Neural cell (in vitro differentiated cells): ENCODE measurements at regions not wholly inside any gene's neighbourhood (a gene's known extent, or its start where the extent isn't known, plus 50 kb on each side); places are given as distances from the start of the nearest gene placed in this dataset.

Experiments used
- H2AFZ ChIP-seq: fragments of 200-600, 300-800 bp; sonication (generic), shearing (Covaris generic); 2 replicates; pipeline ENCODE4 v1.6.0; 2014; ENCODE audit warnings: low read depth, mild to moderate bottlenecking, antibody characterized with exemption, low read length, moderate library complexity
- H3F3A ChIP-seq: fragments of 200-600 bp; shearing (Covaris generic); 2 replicates; pipeline ENCODE4 v1.6.1; 2016; ENCODE audit warnings: mild to moderate bottlenecking, moderate library complexity, mixed read lengths, antibody characterized with exemption, low read length; ENCODE audit not compliant: insufficient read depth, poor library complexity, severe bottlenecking
- H3K27ac ChIP-seq: fragments of 200-600, 300-800 bp; sonication (generic), shearing (Covaris generic); 2 replicates; pipeline ENCODE4 v1.5.1; 2014; ENCODE audit warnings: mild to moderate bottlenecking, low read length, moderate library complexity
- H3K27me3 ChIP-seq: fragments of 300-800, 200-600 bp; sonication (generic), shearing (Covaris generic); 2 replicates; pipeline ENCODE4 v1.6.0; 2014; ENCODE audit warnings: mild to moderate bottlenecking, low read depth, low read length, moderate library complexity; ENCODE audit not compliant: insufficient read depth
- H3K36me3 ChIP-seq: fragments of 300-800, 200-600 bp; sonication (generic), shearing (Covaris generic); 2 replicates; pipeline ENCODE4 v1.5.1; 2014; ENCODE audit warnings: mild to moderate bottlenecking, antibody characterized with exemption, low read length, moderate library complexity; ENCODE audit not compliant: insufficient read depth
- H3K4me2 ChIP-seq: fragments of 300-800, 200-600 bp; sonication (generic), shearing (Covaris generic); 2 replicates; pipeline ENCODE4 v1.6.0; 2014; ENCODE audit warnings: mild to moderate bottlenecking, low read length
- H3K4me3 ChIP-seq: fragments of 300-800, 200-600 bp; sonication (generic), shearing (Covaris generic); 2 replicates; pipeline ENCODE4 v1.5.1; 2014; ENCODE audit warnings: mild to moderate bottlenecking, low read length, moderate library complexity
- H3K79me2 ChIP-seq: fragments of 200-600 bp; shearing (Covaris generic); replicated peaks from 2 replicates; pipeline ENCODE4 v1.6.0; 2014; ENCODE audit warnings: mild to moderate bottlenecking, low read length, moderate library complexity; ENCODE audit not compliant: insufficient read depth
- H3K9ac ChIP-seq: fragments of 300-800, 200-600 bp; sonication (generic), shearing (Covaris generic); 2 replicates; pipeline ENCODE4 v1.6.1; 2016; ENCODE audit warnings: mild to moderate bottlenecking, low read length, mixed read lengths
- H3K9me2 ChIP-seq: fragments of 200-600 bp; shearing (Covaris generic); 2 replicates; pipeline ENCODE4 v1.6.1; 2016; ENCODE audit warnings: mild to moderate bottlenecking, low read length, mixed read lengths; ENCODE audit not compliant: insufficient read depth
- H3K9me3 ChIP-seq: fragments of 200-600, 300-800 bp; sonication (generic), shearing (Covaris generic); 2 replicates; pipeline ENCODE4 v1.6.1; 2016; ENCODE audit warnings: mild to moderate bottlenecking, mixed run types, low read length, moderate library complexity, mixed read lengths
- H4K20me1 ChIP-seq: fragments of 200-600 bp; shearing (Covaris generic); 2 replicates; pipeline ENCODE4 v1.6.1; 2016; ENCODE audit warnings: mild to moderate bottlenecking, mixed run types; ENCODE audit not compliant: insufficient read depth
- EP300 ChIP-seq: fragments of 450-650 bp; conservative IDR thresholded peaks from 2 replicates; pipeline ENCODE4 v1.6.1; 2014; ENCODE audit warnings: antibody characterized with exemption, mild to moderate bottlenecking, moderate library complexity; ENCODE audit not compliant: poor library complexity, severe bottlenecking
- EZH2 ChIP-seq: fragments of 200-600, 300-800 bp; shearing (Covaris generic), sonication (generic); IDR thresholded peaks from 2 replicates; pipeline ENCODE4 v1.6.1; 2014; ENCODE audit warnings: antibody characterized with exemption, low read length, borderline replicate concordance, mild to moderate bottlenecking; ENCODE audit not compliant: insufficient read depth, poor library complexity, severe bottlenecking
- MXI1 ChIP-seq: fragments of 450-650 bp; conservative IDR thresholded peaks from 2 replicates; pipeline ENCODE4 v1.6.1; 2014; ENCODE audit warnings: antibody characterized with exemption, mild to moderate bottlenecking; ENCODE audit not compliant: poor library complexity, severe bottlenecking
- POLR2AphosphoS5 ChIP-seq: IDR thresholded peaks from 2 replicates; pipeline ENCODE4 v1.6.1; 2012
- RAD21 ChIP-seq: fragments of 450-650 bp; conservative IDR thresholded peaks from 2 replicates; pipeline ENCODE4 v1.6.1; 2014; ENCODE audit warnings: antibody characterized with exemption, mild to moderate bottlenecking, moderate library complexity
- REST ChIP-seq: IDR thresholded peaks from 2 replicates; pipeline ENCODE4 v1.6.1; 2012; ENCODE audit warnings: borderline replicate concordance
- SMC3 ChIP-seq: fragments of 450-650 bp; conservative IDR thresholded peaks from 2 replicates; pipeline ENCODE4 v1.6.1; 2014; ENCODE audit warnings: antibody characterized with exemption, mild to moderate bottlenecking, moderate library complexity; ENCODE audit not compliant: poor library complexity
- TAF1 ChIP-seq: IDR thresholded peaks from 2 replicates; pipeline ENCODE4 v1.6.1; 2012; ENCODE audit warnings: low read depth
- TF ChIP-seq, protein P1 (sequence below): fragments of 450-650 bp; IDR thresholded peaks from 2 replicates; pipeline ENCODE4 v1.5.1; 2014; ENCODE audit warnings: antibody characterized with exemption, mild to moderate bottlenecking, moderate library complexity; ENCODE audit not compliant: poor library complexity, severe bottlenecking

DNA sequence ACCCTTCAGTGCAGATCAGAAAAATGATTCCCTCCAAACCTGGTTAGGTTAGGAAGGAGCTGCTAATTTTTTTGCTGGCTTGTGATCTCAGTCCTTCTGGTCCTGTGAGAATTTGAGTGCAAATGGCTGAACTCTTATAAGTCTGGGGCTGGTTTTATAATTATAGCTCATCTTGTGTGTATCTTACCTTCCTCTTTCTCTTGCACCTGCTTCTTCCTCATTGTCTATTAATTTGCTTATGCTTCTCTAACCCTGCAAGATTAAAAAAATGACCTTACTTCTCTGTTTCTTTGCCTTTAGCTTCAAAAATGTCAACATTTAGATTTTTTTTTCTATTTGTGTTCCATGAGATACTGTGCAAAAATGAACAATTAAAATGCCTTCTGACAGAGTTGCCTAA is 576.2 kb downstream of the DHX35 start:
- no peaks in the 10 kb centered on the region for H3F3A ChIP-seq
- H3K79me2 ChIP-seq, result no peaks in the 10 kb centered on the region
- H2AFZ ChIP-seq, result no peak overlapping the region
- no peaks in the 10 kb centered on the region for H3K9me3 ChIP-seq
- H3K27ac ChIP-seq, result no peak overlapping the region
- no peaks in the 10 kb centered on the region for H3K27me3 ChIP-seq
- no peak overlapping the region for H3K4me3 ChIP-seq
- no peak overlapping the region for H3K9ac ChIP-seq
- no peaks in the 10 kb centered on the region for H3K36me3 ChIP-seq
- no peak overlapping the region for H3K4me2 ChIP-seq
- H4K20me1 ChIP-seq, result no peaks in the 10 kb centered on the region
- no peaks in the 10 kb centered on the region for H3K9me2 ChIP-seq
- TF ChIP-seq EZH2, result no peak
- no peak for TF ChIP-seq MXI1
- TF ChIP-seq, protein P1, sequence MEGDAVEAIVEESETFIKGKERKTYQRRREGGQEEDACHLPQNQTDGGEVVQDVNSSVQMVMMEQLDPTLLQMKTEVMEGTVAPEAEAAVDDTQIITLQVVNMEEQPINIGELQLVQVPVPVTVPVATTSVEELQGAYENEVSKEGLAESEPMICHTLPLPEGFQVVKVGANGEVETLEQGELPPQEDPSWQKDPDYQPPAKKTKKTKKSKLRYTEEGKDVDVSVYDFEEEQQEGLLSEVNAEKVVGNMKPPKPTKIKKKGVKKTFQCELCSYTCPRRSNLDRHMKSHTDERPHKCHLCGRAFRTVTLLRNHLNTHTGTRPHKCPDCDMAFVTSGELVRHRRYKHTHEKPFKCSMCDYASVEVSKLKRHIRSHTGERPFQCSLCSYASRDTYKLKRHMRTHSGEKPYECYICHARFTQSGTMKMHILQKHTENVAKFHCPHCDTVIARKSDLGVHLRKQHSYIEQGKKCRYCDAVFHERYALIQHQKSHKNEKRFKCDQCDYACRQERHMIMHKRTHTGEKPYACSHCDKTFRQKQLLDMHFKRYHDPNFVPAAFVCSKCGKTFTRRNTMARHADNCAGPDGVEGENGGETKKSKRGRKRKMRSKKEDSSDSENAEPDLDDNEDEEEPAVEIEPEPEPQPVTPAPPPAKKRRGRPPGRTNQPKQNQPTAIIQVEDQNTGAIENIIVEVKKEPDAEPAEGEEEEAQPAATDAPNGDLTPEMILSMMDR, result no peak
- TF ChIP-seq RAD21, result no peak
- TF ChIP-seq EP300, result no peak
- TF ChIP-seq TAF1, result no peak
- TF ChIP-seq REST, result no peak
- no peak for TF ChIP-seq SMC3
- TF ChIP-seq POLR2AphosphoS5, result no peak

DNA sequence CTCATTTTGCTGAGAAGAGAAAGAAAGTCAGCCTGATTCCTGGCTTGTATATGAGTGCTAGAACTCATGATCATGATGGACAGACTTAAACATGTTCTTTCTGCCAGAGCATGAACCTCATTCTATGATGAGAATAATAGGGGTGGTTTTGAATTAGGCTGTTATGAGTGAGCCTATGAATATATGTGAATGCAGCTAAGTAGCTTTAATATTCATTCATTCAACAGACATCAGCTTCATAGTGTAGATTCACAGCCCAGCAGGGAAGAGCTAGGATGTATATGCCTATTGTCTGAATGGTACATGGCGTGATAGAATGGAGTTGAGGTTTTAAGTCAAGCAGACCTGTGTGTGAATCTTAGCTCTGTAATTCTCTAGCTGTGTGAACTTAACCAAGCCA is 573.2 kb downstream of the DHX35 start:
- no peaks in the 10 kb centered on the region for H3K27me3 ChIP-seq

More for the DNA sequence above, 573.2 kb downstream of the DHX35 start:
- no peaks in the 10 kb centered on the region for H3K9me2 ChIP-seq
- no peaks in the 10 kb centered on the region for H4K20me1 ChIP-seq
- H3K79me2 ChIP-seq, result no peaks in the 10 kb centered on the region
- TF ChIP-seq REST (no peak), SMC3 (no peak), RAD21 (no peak), EP300 (no peak), EZH2 (no peak), TAF1 (no peak), MXI1 (no peak), POLR2AphosphoS5 (no peak)
- TF ChIP-seq, protein P1, result no peak
- H3K27ac ChIP-seq, result no peak overlapping the region
- H3K4me2 ChIP-seq, result no peak overlapping the region
- no peak overlapping the region for H3K9ac ChIP-seq
- H3K4me3 ChIP-seq, result no peak overlapping the region
- no peaks in the 10 kb centered on the region for H3K9me3 ChIP-seq
- no peaks in the 10 kb centered on the region for H3K36me3 ChIP-seq
- H2AFZ ChIP-seq, result no peak overlapping the region
- H3F3A ChIP-seq, result no peaks in the 10 kb centered on the region
